BLaER1 treated with 17β-estradiol and CSF1 and Interleukin-3, amounts not matched to agents 10 nM and 100 nM (cell line): ENCODE measurements at regions not wholly inside any gene's neighbourhood (a gene's known extent, or its start where the extent isn't known, plus 50 kb on each side); places are given as distances from the start of the nearest gene placed in this dataset.

Experiments
- H3K27ac ChIP-seq, 11 experiments: shearing (Covaris generic); formaldehyde crosslinking; 2 replicates each; pipeline ENCODE4 v1.8.1; 2022
- H3K27me3 ChIP-seq, 11 experiments: shearing (Covaris generic); formaldehyde crosslinking; 2 replicates each; pipeline ENCODE4 v1.8.1; 2022
- H3K36me3 ChIP-seq, 11 experiments: shearing (Covaris generic); formaldehyde crosslinking; 2 replicates each; pipeline ENCODE4 v1.8.1; 2022
- H3K4me1 ChIP-seq, 10 experiments: shearing (Covaris generic); formaldehyde crosslinking; 2 replicates each; pipeline ENCODE4 v1.8.1; 2022
- H3K4me2 ChIP-seq, 11 experiments: shearing (Covaris generic); formaldehyde crosslinking; 2 replicates each; pipeline ENCODE4 v1.8.1; 2022
- H3K4me3 ChIP-seq, 10 experiments: shearing (Covaris generic); formaldehyde crosslinking; 2 replicates each; pipeline ENCODE4 v1.8.1; 2022
- H3K9ac ChIP-seq, 11 experiments: shearing (Covaris generic); formaldehyde crosslinking; 2 replicates each; pipeline ENCODE4 v1.8.1; 2022
- H3K9me3 ChIP-seq, 11 experiments: shearing (Covaris generic); formaldehyde crosslinking; replicated peaks in 1 of 11; 2 replicates each; pipeline ENCODE4 v1.8.1; 2022
- H4K20me1 ChIP-seq, 11 experiments: shearing (Covaris generic); formaldehyde crosslinking; 2 replicates each; pipeline ENCODE4 v1.8.1; 2022
- Cebpa-rat ChIP-seq, 11 experiments: shearing (Covaris generic); IDR thresholded peaks; 2 replicates each; pipeline ENCODE4 v1.8.1; 2022

DNA sequence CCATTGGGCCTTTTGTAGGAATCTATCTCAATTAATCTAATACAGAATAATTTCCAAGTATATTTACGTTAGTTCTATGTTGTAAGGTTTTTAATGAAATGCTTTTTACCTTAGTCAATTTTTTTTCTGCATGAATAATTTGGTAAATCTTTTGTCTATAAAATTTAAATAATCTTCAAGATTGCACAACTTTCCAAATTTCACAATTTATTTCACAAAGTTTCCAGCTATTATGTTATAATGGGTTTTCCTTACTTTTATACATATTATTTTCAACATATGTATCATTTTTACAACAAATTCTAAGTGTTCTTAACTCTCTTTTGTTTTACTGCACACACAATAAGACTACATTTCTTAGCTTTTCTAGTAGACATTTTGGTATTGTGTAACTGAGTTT is 470.7 kb downstream of the ETV1 start:
- Histone ChIP-seq H3K4me1 (no peaks in the 10 kb centered on the region), H3K27ac (no peak overlapping the region), H3K27me3 (no peaks in the 10 kb centered on the region), H3K4me3 (no peak overlapping the region), H4K20me1 (no peaks in the 10 kb centered on the region), H3K9me3 (no peaks in the 10 kb centered on the region), H3K9ac (no peak overlapping the region), H3K4me2 (no peak overlapping the region), H3K36me3 (no peaks in the 10 kb centered on the region)
- no peak for TF ChIP-seq Cebpa-rat (IDR thresholded peaks at IDR 0.05)

DNA sequence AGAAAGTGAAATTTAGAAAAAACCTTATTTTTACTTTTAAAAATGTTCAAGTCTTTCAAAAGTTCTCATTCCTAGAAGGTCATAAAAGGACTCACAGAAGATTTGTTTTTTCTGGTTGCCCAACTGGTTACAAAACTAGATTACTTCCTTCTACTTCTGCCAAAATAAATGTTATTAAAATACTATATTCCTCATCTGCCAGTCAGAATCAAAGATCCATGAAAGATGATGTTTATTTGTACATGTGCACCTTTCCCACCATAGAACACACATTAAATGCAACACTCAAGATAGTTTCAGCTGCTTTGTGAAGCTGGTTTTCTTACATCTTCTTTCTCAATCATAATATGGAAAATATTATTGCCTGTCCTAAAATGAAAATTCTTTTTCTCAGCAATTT is 465.4 kb downstream of the ETV1 start:
- no peak overlapping the region for H3K27ac ChIP-seq

DNA sequence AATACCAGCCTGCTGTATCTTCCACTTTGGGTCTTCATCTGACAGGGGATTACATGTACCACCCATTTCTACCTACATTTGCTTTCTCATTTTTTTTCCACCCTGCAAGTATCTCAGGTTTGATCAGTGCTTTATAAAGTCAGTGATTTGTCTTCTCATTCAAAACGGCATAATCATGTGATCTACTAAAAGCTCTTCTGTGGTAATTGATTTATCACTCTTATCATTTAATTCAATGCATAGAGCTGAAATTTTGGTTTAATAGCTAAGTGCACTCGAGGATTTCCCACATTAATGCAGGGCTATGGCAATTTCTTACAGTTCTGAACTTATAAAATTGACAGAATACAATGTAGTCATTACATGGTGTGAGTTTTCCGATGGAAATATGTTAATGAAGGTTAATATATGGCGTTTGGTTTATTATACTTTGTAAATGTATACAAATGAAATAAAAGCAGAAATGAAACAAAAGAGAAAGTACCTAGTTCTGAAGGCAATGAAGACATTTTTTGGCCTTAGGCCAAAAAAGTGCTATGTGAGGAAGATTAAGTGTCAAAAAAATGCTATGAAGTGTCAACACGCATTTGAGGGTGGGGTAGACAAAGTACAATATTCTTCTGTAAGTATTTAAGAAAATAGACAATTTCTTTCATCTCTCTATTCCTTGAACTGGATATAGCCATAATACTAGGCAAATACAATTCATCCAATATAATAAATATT is 457.3 kb downstream of the ETV1 start:
- no peak overlapping the region for H3K9ac ChIP-seq
- H3K4me3 ChIP-seq = no peak overlapping the region
- no peaks in the 10 kb centered on the region for H4K20me1 ChIP-seq
- no peaks in the 10 kb centered on the region for H3K27me3 ChIP-seq
- H3K27ac ChIP-seq = no peak overlapping the region
- H3K9me3 ChIP-seq = no peaks in the 10 kb centered on the region
- TF ChIP-seq Cebpa-rat (IDR thresholded peaks at IDR 0.05) = no peak
- H3K36me3 ChIP-seq = no peaks in the 10 kb centered on the region
- H3K4me2 ChIP-seq = no peak overlapping the region
- H3K4me1 ChIP-seq = no peaks in the 10 kb centered on the region

More for the DNA sequence above, 465.4 kb downstream of the ETV1 start:
- H4K20me1 ChIP-seq = no peaks in the 10 kb centered on the region
- H3K36me3 ChIP-seq = no peaks in the 10 kb centered on the region
- H3K27me3 ChIP-seq = no peaks in the 10 kb centered on the region
- no peak overlapping the region for H3K4me3 ChIP-seq
- H3K4me2 ChIP-seq = no peak overlapping the region
- no peak overlapping the region for H3K9ac ChIP-seq
- no peaks in the 10 kb centered on the region for H3K9me3 ChIP-seq
- no peak for TF ChIP-seq Cebpa-rat (IDR thresholded peaks at IDR 0.05)
- H3K4me1 ChIP-seq = no peaks in the 10 kb centered on the region

DNA sequence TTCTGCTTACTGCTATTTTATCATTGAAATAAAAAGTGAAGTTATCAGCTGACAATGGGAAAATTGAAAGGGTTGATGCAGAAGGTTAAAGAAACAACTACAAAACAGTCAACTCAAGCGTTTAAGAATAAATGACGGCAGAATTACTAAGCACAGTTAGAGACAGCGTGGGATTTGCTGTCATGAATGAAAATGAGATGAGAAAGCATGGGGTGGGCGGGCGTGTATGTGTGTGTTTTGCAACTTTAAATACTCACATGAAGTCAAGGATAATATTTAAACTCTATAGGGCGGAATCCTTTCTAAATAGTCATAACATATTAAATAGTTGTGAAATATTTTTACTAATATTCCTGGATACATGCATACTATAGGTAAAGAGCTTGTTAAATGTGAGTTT is 450.8 kb downstream of the ETV1 start:
- Histone ChIP-seq H3K9ac (no peak overlapping the region), H3K4me1 (no peaks in the 10 kb centered on the region), H3K27ac (no peak overlapping the region), H3K27me3 (no peaks in the 10 kb centered on the region), H4K20me1 (no peaks in the 10 kb centered on the region), H3K36me3 (no peaks in the 10 kb centered on the region), H3K4me3 (no peak overlapping the region), H3K9me3 (no peaks in the 10 kb centered on the region), H3K4me2 (no peak overlapping the region)
- no peak for TF ChIP-seq Cebpa-rat (IDR thresholded peaks at IDR 0.05)

DNA sequence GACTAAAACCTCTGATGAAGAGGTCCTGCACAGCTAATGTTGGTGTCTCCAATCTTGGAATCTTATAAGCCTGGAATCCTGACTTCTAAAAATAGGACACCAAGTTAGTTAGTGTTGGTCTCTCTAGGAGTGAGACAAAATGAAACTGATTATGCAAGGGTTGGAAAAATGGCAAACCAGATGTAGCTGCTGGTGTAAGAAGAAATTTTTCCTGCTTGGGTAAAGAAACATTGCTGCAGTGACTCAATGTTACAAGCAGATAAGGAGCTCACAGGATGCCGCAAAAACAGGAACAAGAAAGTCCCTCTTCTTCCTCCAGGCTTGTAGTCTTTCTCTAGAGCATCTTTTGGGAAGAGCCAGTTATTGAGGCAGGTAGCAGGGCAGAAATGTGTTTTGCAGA is 449.0 kb downstream of the ETV1 start:
- H3K9me3 ChIP-seq = no peaks in the 10 kb centered on the region
- no peak overlapping the region for H3K4me3 ChIP-seq
- no peaks in the 10 kb centered on the region for H3K4me1 ChIP-seq
- H3K9ac ChIP-seq = no peak overlapping the region
- no peaks in the 10 kb centered on the region for H3K27me3 ChIP-seq
- H4K20me1 ChIP-seq = no peaks in the 10 kb centered on the region
- H3K36me3 ChIP-seq = no peaks in the 10 kb centered on the region
- TF ChIP-seq Cebpa-rat (IDR thresholded peaks at IDR 0.05) = no peak
- H3K4me2 ChIP-seq = no peak overlapping the region
- H3K27ac ChIP-seq = no peak overlapping the region

DNA sequence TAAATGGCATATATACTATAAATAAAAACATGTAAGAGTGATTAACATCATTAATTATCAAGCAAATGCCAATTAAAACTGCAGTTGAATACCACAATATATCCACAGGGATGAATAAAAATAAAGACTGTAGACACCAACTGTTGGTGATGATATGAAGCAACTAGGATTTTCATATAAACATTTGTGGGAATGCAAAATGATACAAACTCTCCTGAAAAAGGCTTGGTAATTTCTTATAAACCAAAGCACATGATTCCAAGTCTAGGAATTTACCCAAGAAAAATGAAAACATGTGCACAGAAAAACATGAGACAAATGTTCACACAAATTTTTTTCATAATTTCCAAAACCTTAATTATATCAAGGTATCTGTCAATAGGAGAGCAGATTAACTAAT is 448.1 kb downstream of the ETV1 start:
- Histone ChIP-seq H3K9me3 (no peaks in the 10 kb centered on the region), H3K9ac (no peak overlapping the region), H3K27ac (no peak overlapping the region), H3K4me1 (no peaks in the 10 kb centered on the region), H3K27me3 (no peaks in the 10 kb centered on the region), H4K20me1 (no peaks in the 10 kb centered on the region), H3K36me3 (no peaks in the 10 kb centered on the region), H3K4me3 (no peak overlapping the region), H3K4me2 (no peak overlapping the region)
- TF ChIP-seq Cebpa-rat (IDR thresholded peaks at IDR 0.05) = no peak

DNA sequence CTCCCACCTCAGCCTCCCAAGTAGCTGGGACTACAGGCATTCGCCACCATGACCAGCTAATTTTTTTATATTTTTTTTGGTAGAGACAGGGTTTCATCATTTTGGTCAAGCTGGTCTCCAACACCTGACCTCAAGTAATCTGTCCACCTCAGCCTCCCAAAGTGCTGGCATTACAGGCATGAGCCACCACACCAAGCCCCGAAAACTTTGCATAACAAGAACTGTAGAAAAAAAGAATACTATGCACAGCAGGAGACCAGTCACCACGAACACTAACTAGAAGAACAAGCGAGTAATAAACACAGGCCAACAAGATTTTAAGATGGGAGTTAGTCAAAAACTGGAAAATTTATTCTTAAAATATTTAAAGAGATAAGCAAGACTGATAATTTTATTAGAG is 447.0 kb downstream of the ETV1 start:
- H3K4me1 ChIP-seq = no peaks in the 10 kb centered on the region
- no peaks in the 10 kb centered on the region for H3K36me3 ChIP-seq
- H3K4me2 ChIP-seq = no peak overlapping the region
- no peak overlapping the region for H3K9ac ChIP-seq
- H3K27ac ChIP-seq = no peak overlapping the region
- H3K9me3 ChIP-seq = no peaks in the 10 kb centered on the region
- no peaks in the 10 kb centered on the region for H3K27me3 ChIP-seq
- H4K20me1 ChIP-seq = no peaks in the 10 kb centered on the region
- no peak for TF ChIP-seq Cebpa-rat (IDR thresholded peaks at IDR 0.05)
- H3K4me3 ChIP-seq = no peak overlapping the region

DNA sequence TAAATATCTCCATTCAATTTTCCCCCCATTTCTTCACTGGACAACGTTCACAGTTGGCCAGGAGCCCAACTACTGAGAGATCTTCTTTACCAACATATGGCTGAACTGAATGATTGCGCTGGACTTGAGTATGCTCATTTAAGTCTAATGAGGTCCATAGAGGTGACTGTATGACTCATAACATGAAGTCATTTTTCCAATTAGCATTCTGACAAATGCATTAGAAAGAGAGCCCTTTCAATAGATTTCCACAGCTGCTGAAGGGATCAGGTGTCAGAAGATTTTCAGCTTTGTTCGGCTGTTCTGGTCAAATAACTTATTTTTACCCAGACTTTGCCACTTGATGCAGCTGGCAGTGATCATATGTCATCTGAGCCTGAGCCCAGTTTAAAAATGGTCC is 438.0 kb downstream of the ETV1 start:
- no peak for TF ChIP-seq Cebpa-rat (IDR thresholded peaks at IDR 0.05)
- Histone ChIP-seq H3K27me3 (no peaks in the 10 kb centered on the region), H3K36me3 (no peaks in the 10 kb centered on the region), H3K4me1 (no peaks in the 10 kb centered on the region), H3K27ac (no peak overlapping the region), H4K20me1 (no peaks in the 10 kb centered on the region), H3K4me2 (no peak overlapping the region), H3K9ac (no peak overlapping the region), H3K9me3 (no peaks in the 10 kb centered on the region), H3K4me3 (no peak overlapping the region)

DNA sequence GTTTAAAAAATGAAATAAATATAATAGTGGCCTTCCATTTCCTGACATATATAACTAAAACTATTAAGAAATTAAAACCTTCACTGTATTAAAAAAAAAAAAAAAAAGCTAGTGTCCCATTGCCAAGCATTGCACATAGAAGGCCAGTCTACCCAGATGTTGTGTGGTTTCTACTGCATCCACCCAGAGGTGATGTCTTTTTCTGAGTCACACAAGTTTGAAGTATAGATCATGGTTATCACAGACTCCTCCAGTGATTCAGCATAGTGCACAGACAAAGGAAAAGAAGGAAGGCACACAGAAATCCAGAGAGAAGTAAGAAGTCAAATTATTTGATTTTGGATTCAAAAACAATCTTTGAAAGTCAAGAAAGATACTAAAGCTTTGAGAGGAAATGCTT is 429.0 kb downstream of the ETV1 start:
- Histone ChIP-seq H4K20me1 (no peaks in the 10 kb centered on the region), H3K36me3 (no peaks in the 10 kb centered on the region), H3K4me1 (no peaks in the 10 kb centered on the region), H3K27me3 (no peaks in the 10 kb centered on the region), H3K4me3 (no peak overlapping the region), H3K9ac (no peak overlapping the region), H3K9me3 (no peaks in the 10 kb centered on the region), H3K4me2 (no peak overlapping the region), H3K27ac (no peak overlapping the region)
- no peak for TF ChIP-seq Cebpa-rat (IDR thresholded peaks at IDR 0.05)

DNA sequence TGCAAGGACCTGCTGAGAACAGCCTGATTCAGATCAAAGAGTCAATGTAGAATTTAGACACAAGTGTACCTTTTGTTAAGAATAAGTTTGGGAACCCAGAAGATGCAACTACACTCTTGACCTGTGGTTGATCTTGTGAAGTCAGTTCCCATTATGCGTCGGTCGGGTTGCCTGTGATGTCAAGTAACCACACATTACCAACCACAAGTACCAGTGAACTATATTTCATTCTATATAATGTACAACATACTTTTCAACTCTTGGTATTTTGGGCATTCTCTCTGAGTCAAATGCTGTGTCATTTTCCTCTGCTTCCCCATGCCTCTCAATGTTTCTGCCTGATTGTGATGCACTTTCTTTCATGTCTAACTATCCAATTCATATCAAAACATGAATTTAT is 426.2 kb downstream of the ETV1 start:
- TF ChIP-seq Cebpa-rat (IDR thresholded peaks at IDR 0.05) = no peak
- no peaks in the 10 kb centered on the region for H4K20me1 ChIP-seq
- H3K4me2 ChIP-seq = no peak overlapping the region
- no peaks in the 10 kb centered on the region for H3K27me3 ChIP-seq
- no peak overlapping the region for H3K9ac ChIP-seq
- no peaks in the 10 kb centered on the region for H3K9me3 ChIP-seq
- no peak overlapping the region for H3K4me3 ChIP-seq
- no peak overlapping the region for H3K27ac ChIP-seq
- H3K4me1 ChIP-seq = no peaks in the 10 kb centered on the region
- no peaks in the 10 kb centered on the region for H3K36me3 ChIP-seq
